Stimulated activated CD8-positive, alpha-beta memory T cell treated with anti-CD3 and anti-CD28 coated beads, Interleukin-15, amount 100 ng/mL, for 24 hours (primary cell): ENCODE measurements at regions not wholly inside any gene's neighbourhood (a gene's known extent, or its start where the extent isn't known, plus 50 kb on each side); places are given as distances from the start of the nearest gene placed in this dataset.
"Not testable (repeated sequence)": the region's sequence is repeated elsewhere in the genome, so short reads cannot be mapped to it uniquely, and the experiment has no call there.

ENCODE experiments used
- DNase-seq: peaks from one replicate; pipeline ENCODE4 v3.0.0-alpha.2; 2020; ENCODE audit warnings: low read depth

DNA sequence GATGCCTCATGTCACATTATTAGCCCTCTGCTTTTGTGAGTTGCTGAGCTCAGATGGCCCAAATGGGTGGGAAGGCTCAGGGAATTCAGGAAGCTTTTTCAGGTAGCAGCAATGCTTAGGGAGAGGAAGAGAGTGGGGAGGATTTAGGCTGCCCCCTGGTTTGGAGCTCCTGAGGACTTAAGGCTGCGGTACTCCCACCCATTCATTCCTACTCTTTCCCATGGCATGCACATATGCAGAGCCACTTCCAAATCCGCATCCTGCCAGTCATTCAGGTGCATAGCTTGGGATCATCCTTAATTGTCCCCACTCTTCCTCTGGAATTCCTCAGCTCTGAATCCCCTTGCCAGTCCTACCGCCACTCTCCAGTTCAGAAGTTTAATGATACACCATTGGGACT is 343.1 kb upstream of the FRG2C start:
- DNase-seq: no peak

DNA sequence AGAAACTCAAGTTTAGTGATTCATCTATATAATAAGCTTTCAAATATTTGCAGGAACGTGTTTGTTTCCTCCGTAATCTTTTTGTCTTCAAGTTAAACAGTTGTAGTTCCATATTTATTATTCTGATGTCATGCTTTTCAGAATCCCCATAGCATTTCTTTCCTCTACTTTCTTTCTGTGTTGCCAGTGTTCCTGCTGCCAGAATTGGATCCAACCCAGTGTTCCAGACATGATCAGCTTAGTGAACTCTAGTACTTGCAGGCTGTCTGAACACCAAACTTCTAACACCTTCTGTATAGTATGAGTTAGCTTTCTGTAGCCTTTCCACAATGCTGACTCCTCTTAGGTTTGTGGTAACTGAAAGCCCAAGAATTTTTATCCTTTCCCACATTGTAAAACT is 340.2 kb upstream of the FRG2C start:
- DNase-seq: not testable (repeated sequence)

GRCh38 chr3:75325716-75326115 is 338.4 kb upstream of the FRG2C start:
- DNase-seq: no peak

DNA sequence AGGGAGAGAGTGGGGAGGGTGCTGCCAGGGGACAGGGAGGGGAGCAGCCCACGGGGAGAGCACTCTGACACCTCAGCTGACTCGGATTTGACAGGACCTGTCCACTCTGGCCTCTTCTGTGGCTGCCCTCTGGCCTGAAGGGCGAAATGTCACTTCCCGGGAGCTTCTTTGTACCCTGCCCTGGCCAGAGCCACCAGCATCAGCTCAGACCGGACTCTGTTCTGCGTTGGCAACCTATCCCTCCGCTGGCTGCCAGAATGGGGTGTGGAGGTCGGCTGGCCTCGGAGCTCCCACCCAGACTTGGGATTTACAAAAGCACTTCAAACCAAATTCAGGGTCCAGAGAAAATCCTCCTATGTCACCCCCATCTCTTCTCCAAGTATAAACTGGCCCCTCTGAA is 336.7 kb upstream of the FRG2C start:
- DNase-seq: no peak

GRCh38 chr3:75329476-75330097 is 334.5 kb upstream of the FRG2C start:
- no peak for DNase-seq

DNA sequence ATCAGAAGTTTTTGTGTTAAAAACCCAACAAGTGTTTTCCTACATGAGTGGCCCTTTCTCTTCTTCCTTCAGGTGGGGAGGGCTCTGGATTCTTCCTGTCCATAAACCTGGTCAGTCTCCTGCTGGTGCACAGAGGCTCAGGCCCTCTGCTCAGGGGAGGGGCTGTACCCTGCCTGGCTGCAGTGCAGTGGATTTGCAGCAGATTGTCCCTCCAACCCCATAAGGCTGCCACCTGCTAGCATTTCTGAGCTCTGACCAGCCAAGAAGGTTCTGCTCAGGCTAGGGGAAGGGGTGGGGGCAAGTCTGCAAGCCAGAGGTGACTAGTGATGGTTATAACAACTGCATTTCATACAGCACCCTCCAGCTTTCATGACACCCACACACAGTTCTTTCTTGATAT is 333.7 kb upstream of the FRG2C start:
- DNase-seq: not testable (repeated sequence)

- DNase-seq: not testable (repeated sequence)
Observed at GRCh38 chr3:75332090-75332489, 332.0 kb upstream of the FRG2C start.

DNA sequence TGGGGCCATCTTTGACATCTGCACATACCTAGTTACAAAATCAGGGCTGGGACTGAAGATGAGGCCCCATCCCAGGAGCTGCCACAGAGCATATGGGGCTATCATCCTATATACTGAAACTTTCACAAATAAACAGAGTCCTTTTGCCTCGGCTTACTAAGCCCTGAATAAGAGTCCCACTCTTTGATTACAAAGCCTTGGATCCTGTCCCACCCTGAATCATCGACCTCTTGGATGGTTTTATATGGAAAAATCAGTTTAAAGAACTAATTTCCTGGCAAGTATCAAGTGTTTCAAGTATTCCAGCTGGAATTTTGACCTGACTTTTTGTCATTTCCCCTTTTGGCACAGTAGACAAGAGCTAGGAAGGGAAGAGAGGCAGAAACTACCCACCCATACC is 331.3 kb upstream of the FRG2C start:
- no peak for DNase-seq

DNA sequence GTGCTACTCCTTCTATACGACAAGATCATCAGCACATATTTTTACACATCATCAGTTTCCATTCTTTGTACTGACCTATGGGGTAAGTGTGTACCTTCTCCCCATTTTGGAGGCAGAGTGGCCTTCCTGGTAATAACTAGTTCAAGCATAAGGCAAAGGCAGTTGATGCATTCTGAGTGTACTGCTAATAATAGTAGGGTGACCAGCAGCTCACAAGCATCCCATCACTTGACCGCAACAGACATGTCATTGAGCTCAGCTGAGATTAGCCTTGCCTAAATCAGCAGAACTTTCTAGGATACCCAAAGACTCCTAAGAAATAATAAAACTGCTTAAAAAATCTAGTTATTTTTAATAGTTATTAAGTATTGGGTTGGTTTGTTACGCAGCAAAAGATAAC is 329.8 kb upstream of the FRG2C start:
- DNase-seq: no peak

DNA sequence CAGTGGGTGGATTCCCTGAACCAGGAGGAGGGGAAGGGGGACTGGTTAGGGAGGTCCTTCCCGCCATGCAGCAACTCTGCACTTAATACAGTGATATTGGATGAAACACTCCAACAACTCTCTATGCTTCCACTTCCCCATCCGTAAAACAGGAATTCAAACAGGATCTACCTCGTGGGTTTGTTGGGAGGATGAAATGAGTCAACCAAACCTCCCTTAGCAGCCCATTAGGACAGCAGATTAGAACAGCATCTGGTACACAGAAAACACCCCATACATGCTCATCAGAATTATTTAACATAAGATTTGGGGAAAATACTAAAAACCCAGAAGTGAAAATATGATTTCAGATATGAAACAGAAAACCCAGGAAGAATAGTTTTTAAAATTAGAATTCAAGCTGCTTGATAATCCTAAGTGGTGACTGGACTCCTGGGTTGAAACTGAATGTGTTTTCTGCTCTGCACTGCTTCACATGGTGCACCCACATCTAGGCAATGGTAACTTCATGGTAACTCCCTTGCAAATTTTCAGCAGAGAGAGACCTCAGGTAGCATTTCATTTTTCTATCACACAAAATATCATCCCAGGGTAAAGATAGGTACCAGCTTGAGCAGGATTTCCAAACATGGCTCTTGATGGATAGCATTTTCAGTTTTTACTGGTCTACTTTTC is 326.8 kb upstream of the FRG2C start:
- DNase-seq: no peak

- no peak for DNase-seq
Observed at GRCh38 chr3:75338342-75338741, 325.8 kb upstream of the FRG2C start.

DNA sequence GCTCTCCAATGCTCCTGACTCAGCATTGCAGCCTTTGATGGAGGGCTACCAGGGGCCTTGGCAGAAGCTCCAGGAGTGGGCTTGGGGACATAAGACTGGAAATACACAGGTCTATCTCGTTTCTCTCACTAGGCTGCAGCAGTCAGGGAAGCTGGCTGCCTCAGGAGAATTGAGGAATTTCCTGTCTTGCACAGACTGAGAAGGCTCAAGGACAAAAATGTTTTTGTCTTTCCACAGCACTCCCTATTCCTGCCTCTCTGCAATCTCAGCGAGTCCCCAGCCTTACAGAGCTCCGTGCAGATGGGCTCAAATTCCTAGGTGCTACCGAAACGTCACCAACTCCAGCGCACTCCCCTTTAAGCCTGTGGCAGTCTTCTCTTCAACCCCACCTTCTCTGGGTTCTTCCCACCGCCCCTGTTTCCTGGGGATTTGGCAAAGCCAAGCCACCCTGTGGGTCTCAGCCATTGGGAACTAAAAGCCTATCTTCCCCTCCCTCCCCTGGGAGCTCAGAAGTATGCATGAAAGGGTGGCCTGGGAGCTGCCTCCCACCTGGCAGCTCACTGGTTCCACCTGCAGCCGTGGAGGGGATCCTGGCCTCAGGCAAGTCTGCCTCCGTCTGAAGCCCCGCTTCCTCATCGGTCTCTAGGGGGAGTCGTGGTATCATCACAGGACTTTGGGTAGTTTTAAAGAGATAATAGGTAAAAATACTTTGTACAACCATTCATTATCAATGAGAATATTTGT is 322.6 kb upstream of the FRG2C start:
- DNase-seq: no peak

DNA sequence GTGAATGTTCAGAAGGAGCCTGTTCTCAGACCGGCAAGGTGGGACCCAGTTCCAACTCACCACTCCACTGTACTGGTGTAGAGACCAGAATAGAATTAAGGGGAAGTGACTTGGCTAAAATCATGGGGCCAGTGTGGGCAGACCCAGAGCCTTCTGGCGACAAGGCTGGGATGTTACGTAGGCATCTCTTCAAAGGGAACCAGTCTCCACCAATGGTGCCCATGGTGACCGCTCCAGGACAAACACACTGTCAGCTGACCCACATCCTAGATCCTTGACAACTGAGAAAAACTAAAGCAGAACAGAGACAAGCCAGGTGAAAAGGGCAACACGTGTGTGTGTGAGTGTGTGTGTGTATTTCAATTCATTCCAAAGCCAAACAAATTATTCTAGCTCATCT is 321.7 kb upstream of the FRG2C start:
- no peak for DNase-seq

- DNase-seq: not testable (repeated sequence)
Observed at GRCh38 chr3:75350536-75350935, 313.6 kb upstream of the FRG2C start.

- not testable (repeated sequence) for DNase-seq
Observed at GRCh38 chr3:75362086-75362784, 301.9 kb upstream of the FRG2C start.

DNA sequence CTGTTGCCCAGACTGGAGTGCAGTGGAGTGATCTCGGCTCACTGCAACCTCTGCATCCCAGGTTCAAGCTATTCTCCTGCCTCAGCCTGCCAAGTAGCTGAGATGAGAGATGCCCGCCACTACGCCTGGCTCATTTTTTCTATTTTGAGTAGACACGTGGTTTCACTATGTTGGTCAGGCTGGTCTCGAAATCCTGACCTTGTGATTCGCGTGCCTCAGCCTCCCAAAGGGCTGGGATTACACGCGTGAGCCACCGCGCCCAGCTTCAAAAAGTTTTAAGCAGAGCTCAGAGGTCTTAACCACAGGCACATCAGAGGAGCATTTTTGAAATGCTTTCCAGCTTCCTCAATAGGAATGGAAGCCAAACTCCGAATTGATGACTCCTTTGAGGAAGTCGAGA is 291.2 kb upstream of the FRG2C start:
- not testable (repeated sequence) for DNase-seq

DNA sequence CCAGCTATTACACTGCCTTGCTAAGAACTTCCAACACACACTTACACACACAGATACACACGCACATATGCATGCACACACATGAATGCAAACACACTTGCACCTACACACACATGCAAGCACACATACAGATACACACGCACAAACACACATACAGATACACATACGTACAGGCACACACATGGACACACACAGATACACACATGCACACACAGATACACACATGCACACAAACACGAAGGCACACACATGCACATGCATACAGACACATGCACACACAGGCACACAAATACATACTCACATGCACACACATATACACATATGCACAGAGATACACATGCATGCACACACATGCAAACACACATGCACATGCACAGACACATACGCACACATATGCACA is 284.3 kb upstream of the FRG2C start:
- not testable (repeated sequence) for DNase-seq

- no peak for DNase-seq
Observed at GRCh38 chr3:75380276-75380771, 283.8 kb upstream of the FRG2C start.

DNA sequence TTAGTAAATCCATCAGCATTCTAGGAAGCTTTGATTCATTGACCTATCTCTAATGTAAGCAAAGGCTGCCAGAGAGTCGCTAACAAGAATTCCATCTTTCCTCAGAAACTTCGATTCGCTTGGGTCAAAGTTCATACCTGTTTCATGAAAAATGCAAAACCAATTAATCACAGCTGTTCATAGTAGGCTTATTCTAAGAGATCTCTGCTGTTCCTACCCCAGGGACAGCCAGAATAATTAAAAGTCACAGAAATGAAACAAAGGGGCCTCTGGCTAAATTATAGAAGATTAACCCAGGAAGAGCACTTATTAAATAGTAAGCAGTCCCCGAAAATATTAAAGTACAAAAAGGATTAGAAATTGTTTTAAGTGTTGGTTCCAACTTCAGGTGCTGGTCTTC is 280.1 kb upstream of the FRG2C start:
- DNase-seq: not testable (repeated sequence)

- not testable (repeated sequence) for DNase-seq
Observed at GRCh38 chr3:75388486-75389124, 275.5 kb upstream of the FRG2C start.

- DNase-seq: not testable (repeated sequence)
Observed at GRCh38 chr3:75393288-75393694, 270.8 kb upstream of the FRG2C start.

GRCh38 chr3:75394102-75394501 is 270.0 kb upstream of the FRG2C start:
- not testable (repeated sequence) for DNase-seq
